GM18511 (cell line): ENCODE measurements at regions not wholly inside any gene's neighbourhood (a gene's known extent, or its start where the extent isn't known, plus 50 kb on each side); places are given as distances from the start of the nearest gene placed in this dataset.

Experiments used
- ATAC-seq: cut with Tn5 transposase; IDR thresholded peaks from one replicate; pipeline ENCODE4 v1.9.1; 2021; ENCODE audit warnings: mild to moderate bottlenecking, moderate library complexity; ENCODE audit not compliant: unreplicated experiment

GRCh38 chr12:60290532-60290931, 694.7 kb downstream of the SLC16A7 start:
- ATAC-seq, result no peak

GRCh38 chr12:60308366-60308991, 712.6 kb downstream of the SLC16A7 start:
- no peak for ATAC-seq

- ATAC-seq, result no peak
These were observed 716.1 kb downstream of the SLC16A7 start for GRCh38 chr12:60311940-60312339.

GRCh38 chr12:60317361-60317760, 721.5 kb downstream of the SLC16A7 start:
- no peak for ATAC-seq

GRCh38 chr12:60324746-60325145, 728.9 kb downstream of the SLC16A7 start:
- no peak for ATAC-seq

GRCh38 chr12:60333461-60333860, 737.6 kb downstream of the SLC16A7 start:
- ATAC-seq, result no peak

- ATAC-seq, result no peak
These were observed 739.9 kb downstream of the SLC16A7 start for GRCh38 chr12:60335745-60336144.

GRCh38 chr12:60337839-60338549, 742.2 kb downstream of the SLC16A7 start:
- no peak for ATAC-seq

- ATAC-seq, result no peak
These were observed 749.6 kb downstream of the SLC16A7 start for GRCh38 chr12:60345442-60345841.

GRCh38 chr12:60349232-60349978, 753.6 kb downstream of the SLC16A7 start:
- ATAC-seq, result no peak

- ATAC-seq, result no peak
These were observed 791.5 kb downstream of the SLC16A7 start for GRCh38 chr12:60387356-60387755.

GRCh38 chr12:60391051-60391450, 795.2 kb downstream of the SLC16A7 start:
- no peak for ATAC-seq

- no peak for ATAC-seq
These were observed 796.0 kb downstream of the SLC16A7 start for GRCh38 chr12:60391791-60392190.

- no peak for ATAC-seq
These were observed 797.3 kb downstream of the SLC16A7 start for GRCh38 chr12:60393093-60393492.

GRCh38 chr12:60394665-60395064, 798.8 kb downstream of the SLC16A7 start:
- ATAC-seq, result no peak

GRCh38 chr12:60398547-60398946, 802.7 kb downstream of the SLC16A7 start:
- no peak for ATAC-seq

- ATAC-seq, result no peak
These were observed 803.2 kb downstream of the SLC16A7 start for GRCh38 chr12:60399064-60399463.

- no peak for ATAC-seq
These were observed 807.2 kb downstream of the SLC16A7 start for GRCh38 chr12:60402996-60403395.

- no peak for ATAC-seq
These were observed 819.5 kb downstream of the SLC16A7 start for GRCh38 chr12:60415351-60415750.

GRCh38 chr12:60419986-60420385, 824.2 kb downstream of the SLC16A7 start:
- ATAC-seq, result no peak

GRCh38 chr12:60421741-60422140, 825.9 kb downstream of the SLC16A7 start:
- ATAC-seq, result no peak

GRCh38 chr12:60437297-60437696, 841.5 kb downstream of the SLC16A7 start:
- no peak for ATAC-seq
